Fibroblast of skin of right quadriceps (primary cell): ENCODE measurements at regions not wholly inside any gene's neighbourhood (a gene's known extent, or its start where the extent isn't known, plus 50 kb on each side); places are given as distances from the start of the nearest gene placed in this dataset.

ENCODE experiments used
- DNase-seq: peaks from one replicate; pipeline ENCODE4 v3.0.0-alpha.2; 2013

GRCh38 chr2:126356631-126357030 lies 299.3 kb upstream of the GYPC start:
- DNase-seq = no peak

GRCh38 chr2:126358122-126358521 lies 297.8 kb upstream of the GYPC start:
- DNase-seq = no peak

GRCh38 chr2:126359494-126359893 lies 296.5 kb upstream of the GYPC start:
- DNase-seq = peak; percentile 1

- no peak for DNase-seq
Measured at GRCh38 chr2:126367361-126367760, 288.6 kb upstream of the GYPC start.

- no peak for DNase-seq
Measured at GRCh38 chr2:126368758-126369157, 287.2 kb upstream of the GYPC start.

GRCh38 chr2:126370201-126370600 lies 285.8 kb upstream of the GYPC start:
- DNase-seq = peak; percentile 46

- DNase-seq = no peak
Measured at GRCh38 chr2:126372406-126372805, 283.6 kb upstream of the GYPC start.

GRCh38 chr2:126378176-126378575 lies 277.8 kb upstream of the GYPC start:
- no peak for DNase-seq

GRCh38 chr2:126381091-126381490 lies 274.9 kb upstream of the GYPC start:
- DNase-seq = no peak

GRCh38 chr2:126382998-126383397 lies 273.0 kb upstream of the GYPC start:
- no peak for DNase-seq

GRCh38 chr2:126383800-126384199 lies 272.2 kb upstream of the GYPC start:
- no peak for DNase-seq

- DNase-seq = no peak
Measured at GRCh38 chr2:126385441-126385840, 270.5 kb upstream of the GYPC start.

- no peak for DNase-seq
Measured at GRCh38 chr2:126385983-126386382, 270.0 kb upstream of the GYPC start.

- DNase-seq = no peak
Measured at GRCh38 chr2:126389446-126389845, 266.5 kb upstream of the GYPC start.

GRCh38 chr2:126392889-126393288 lies 263.1 kb upstream of the GYPC start:
- no peak for DNase-seq

GRCh38 chr2:126399001-126399400 lies 257.0 kb upstream of the GYPC start:
- DNase-seq = no peak

- no peak for DNase-seq
Measured at GRCh38 chr2:126403039-126403628, 252.8 kb upstream of the GYPC start.

- DNase-seq = no peak
Measured at GRCh38 chr2:126406267-126406666, 249.7 kb upstream of the GYPC start.

GRCh38 chr2:126408671-126409070 lies 247.3 kb upstream of the GYPC start:
- no peak for DNase-seq

GRCh38 chr2:126409850-126410249 lies 246.1 kb upstream of the GYPC start:
- DNase-seq = no peak

GRCh38 chr2:126413079-126413478 lies 242.9 kb upstream of the GYPC start:
- no peak for DNase-seq

- DNase-seq = no peak
Measured at GRCh38 chr2:126419403-126419802, 236.6 kb upstream of the GYPC start.

- DNase-seq = no peak
Measured at GRCh38 chr2:126425943-126426342, 230.0 kb upstream of the GYPC start.

- no peak for DNase-seq
Measured at GRCh38 chr2:126429103-126429502, 226.9 kb upstream of the GYPC start.

- no peak for DNase-seq
Measured at GRCh38 chr2:126431136-126431535, 224.8 kb upstream of the GYPC start.

GRCh38 chr2:126436411-126436810 lies 219.5 kb upstream of the GYPC start:
- no peak for DNase-seq
